RWPE2 (cell line): ENCODE measurements at regions not wholly inside any gene's neighbourhood (a gene's known extent, or its start where the extent isn't known, plus 50 kb on each side); places are given as distances from the start of the nearest gene placed in this dataset.

ENCODE experiments used
- ATAC-seq: fragments of 200-7000 bp; cut with Tn5 transposase; 3 replicates; pipeline ENCODE4 v1.9.1; 2021; ENCODE audit warnings: low read depth
- DNase-seq: peaks from one replicate; pipeline ENCODE4 v3.0.0-alpha.2; 2020; ENCODE audit warnings: low spot score
- H3K27ac ChIP-seq: fragments of 450-650 bp; 2 replicates; pipeline ENCODE4 v1.5.1; 2017; ENCODE audit warnings: mild to moderate bottlenecking; ENCODE audit not compliant: poor library complexity, severe bottlenecking
- H3K27me3 ChIP-seq: fragments of 250-450 bp; sonication (Bioruptor Pico); 2 replicates; pipeline ENCODE4 v1.5.1; 2021; ENCODE audit warnings: mild to moderate bottlenecking, moderate library complexity; ENCODE audit not compliant: insufficient read depth, poor library complexity, severe bottlenecking
- H3K36me3 ChIP-seq: fragments of 250-450 bp; sonication (Bioruptor Pico); 2 replicates; pipeline ENCODE4 v1.5.1; 2020; ENCODE audit warnings: low read depth, mild to moderate bottlenecking, moderate library complexity
- H3K4me1 ChIP-seq: fragments of 250-450 bp; sonication (Bioruptor Pico); 2 replicates; pipeline ENCODE4 v1.5.1; 2021; ENCODE audit warnings: mild to moderate bottlenecking, moderate library complexity; ENCODE audit not compliant: insufficient read depth, poor library complexity, severe bottlenecking
- H3K4me3 ChIP-seq: fragments of 250-450 bp; sonication (Bioruptor Pico); 2 replicates; pipeline ENCODE4 v1.5.1; 2021; ENCODE audit warnings: mild to moderate bottlenecking, moderate library complexity; ENCODE audit not compliant: severe bottlenecking
- H3K9me3 ChIP-seq: fragments of 250-450 bp; sonication (Bioruptor Pico); 2 replicates; pipeline ENCODE4 v1.5.1; 2021; ENCODE audit warnings: mild to moderate bottlenecking, moderate library complexity; ENCODE audit not compliant: severe bottlenecking
- TF ChIP-seq, protein P1 (sequence below): fragments of 450-650 bp; IDR thresholded peaks from one replicate; pipeline ENCODE4 v1.5.1; 2017; ENCODE audit warnings: mild to moderate bottlenecking, moderate library complexity; ENCODE audit not compliant: poor library complexity, severe bottlenecking

DNA sequence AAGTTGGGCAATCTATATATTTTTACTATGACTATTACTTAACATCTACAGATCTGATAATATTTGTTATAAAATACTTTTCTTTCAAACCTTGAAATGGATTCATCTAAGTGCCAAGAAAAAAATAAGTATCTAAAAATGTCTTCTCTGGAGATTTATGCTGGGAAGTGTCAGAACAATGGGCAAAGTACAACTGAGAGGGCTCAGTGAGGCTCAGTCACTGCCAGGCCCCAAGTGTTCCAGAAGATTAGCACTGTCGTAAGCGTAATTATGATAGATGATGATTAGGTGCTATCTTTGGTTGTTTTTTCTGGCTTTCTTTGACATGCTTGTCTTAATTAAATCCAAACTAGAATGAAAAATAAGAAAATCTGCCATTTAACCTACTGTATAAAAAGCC is 72.2 kb upstream of the ADAMTS19 start:
- TF ChIP-seq, protein P1, sequence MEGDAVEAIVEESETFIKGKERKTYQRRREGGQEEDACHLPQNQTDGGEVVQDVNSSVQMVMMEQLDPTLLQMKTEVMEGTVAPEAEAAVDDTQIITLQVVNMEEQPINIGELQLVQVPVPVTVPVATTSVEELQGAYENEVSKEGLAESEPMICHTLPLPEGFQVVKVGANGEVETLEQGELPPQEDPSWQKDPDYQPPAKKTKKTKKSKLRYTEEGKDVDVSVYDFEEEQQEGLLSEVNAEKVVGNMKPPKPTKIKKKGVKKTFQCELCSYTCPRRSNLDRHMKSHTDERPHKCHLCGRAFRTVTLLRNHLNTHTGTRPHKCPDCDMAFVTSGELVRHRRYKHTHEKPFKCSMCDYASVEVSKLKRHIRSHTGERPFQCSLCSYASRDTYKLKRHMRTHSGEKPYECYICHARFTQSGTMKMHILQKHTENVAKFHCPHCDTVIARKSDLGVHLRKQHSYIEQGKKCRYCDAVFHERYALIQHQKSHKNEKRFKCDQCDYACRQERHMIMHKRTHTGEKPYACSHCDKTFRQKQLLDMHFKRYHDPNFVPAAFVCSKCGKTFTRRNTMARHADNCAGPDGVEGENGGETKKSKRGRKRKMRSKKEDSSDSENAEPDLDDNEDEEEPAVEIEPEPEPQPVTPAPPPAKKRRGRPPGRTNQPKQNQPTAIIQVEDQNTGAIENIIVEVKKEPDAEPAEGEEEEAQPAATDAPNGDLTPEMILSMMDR: no peak
- no peaks in the 10 kb centered on the region for H3K36me3 ChIP-seq
- peaks cover 3% of the 10 kb centered on the region for H3K27me3 ChIP-seq
- DNase-seq (no peak), ATAC-seq (no peak)
- H3K27ac ChIP-seq: no peak overlapping the region
- no peaks in the 10 kb centered on the region for H3K9me3 ChIP-seq
- no peak overlapping the region for H3K4me3 ChIP-seq
- no peaks in the 10 kb centered on the region for H3K4me1 ChIP-seq

DNA sequence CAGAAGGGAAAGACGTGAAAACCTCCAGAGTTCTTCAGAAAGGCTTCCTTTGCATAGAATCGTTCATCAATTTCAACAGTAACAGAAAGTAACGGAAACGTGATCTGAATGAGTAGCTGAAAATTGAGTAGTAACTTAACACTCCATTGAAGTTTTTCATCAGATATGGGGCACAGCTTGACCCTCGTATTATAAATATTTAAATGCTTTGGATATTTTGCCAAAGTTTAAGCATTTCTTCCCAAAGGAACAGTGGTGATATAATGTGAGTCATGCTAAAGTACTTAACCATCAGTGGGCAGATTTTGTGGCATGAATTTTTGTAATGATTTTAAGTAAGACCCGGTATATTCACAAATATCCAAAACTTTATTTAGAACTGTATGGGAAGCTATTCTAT is 67.4 kb upstream of the ADAMTS19 start:
- no peak overlapping the region for H3K27ac ChIP-seq
- no peak for DNase-seq
- H3K36me3 ChIP-seq: no peaks in the 10 kb centered on the region
- TF ChIP-seq, protein P1: no peak
- H3K4me1 ChIP-seq: no peaks in the 10 kb centered on the region
- H3K27me3 ChIP-seq: peaks cover 4% of the 10 kb centered on the region
- ATAC-seq: no peak
- H3K9me3 ChIP-seq: no peaks in the 10 kb centered on the region
- no peak overlapping the region for H3K4me3 ChIP-seq

DNA sequence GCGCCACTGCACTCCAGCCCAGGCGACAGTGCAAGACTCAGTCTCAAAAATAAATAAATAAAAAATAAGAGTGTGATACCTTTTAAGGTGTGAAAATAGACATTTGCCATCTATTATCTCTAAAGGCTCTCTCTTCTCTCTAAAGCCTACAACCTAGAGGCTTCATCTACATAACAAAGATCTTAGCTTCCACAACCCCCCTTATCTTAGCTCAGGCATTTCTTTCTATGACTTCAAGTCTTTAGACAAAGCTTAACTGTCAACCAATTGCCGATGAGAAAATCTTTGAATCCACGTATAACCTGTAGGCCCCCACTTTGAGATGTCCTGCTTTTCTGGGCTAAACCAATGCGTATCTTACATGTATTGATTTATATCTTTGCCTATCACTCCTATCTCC is 64.9 kb upstream of the ADAMTS19 start:
- no peaks in the 10 kb centered on the region for H3K36me3 ChIP-seq
- no peaks in the 10 kb centered on the region for H3K4me1 ChIP-seq
- no peak for ATAC-seq
- TF ChIP-seq, protein P1: no peak
- H3K9me3 ChIP-seq: no peaks in the 10 kb centered on the region
- no peak overlapping the region for H3K27ac ChIP-seq
- H3K4me3 ChIP-seq: no peak overlapping the region
- H3K27me3 ChIP-seq: peaks cover 3% of the 10 kb centered on the region
- no peak for DNase-seq

DNA sequence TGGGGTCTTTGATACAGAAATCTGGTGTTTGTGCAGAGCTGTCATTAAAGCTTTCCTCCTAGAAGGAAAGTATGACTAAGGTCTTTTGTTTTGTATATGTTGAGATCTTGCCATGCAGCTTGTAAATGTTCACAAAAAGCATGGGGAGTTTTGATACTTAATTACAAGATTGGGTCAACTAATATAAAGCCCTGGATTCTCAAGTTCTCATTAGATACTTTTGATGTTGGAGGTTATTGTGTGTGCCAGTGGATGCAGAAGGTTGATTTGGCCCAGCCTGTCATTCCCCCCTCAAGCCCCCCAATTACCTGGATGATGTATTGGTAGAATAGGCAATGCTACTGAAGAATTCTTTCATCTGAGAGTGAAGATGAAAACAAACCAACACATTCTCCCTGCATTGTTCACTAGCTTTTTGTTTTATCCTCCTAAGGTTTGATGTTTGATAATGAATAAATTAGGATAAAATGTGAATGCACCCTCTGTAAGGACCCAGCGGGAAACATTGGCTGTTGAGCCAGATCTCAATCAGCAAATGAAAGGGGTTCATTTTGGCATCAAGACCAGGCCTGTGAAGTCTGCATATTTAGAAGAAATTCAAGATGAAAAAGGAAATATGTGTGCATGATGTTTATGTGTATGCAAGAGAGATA is 61.9 kb upstream of the ADAMTS19 start:
- Histone ChIP-seq H3K4me1 (no peaks in the 10 kb centered on the region), H3K9me3 (no peaks in the 10 kb centered on the region), H3K4me3 (no peak overlapping the region), H3K36me3 (no peaks in the 10 kb centered on the region), H3K27me3 (peaks cover 19% of the 10 kb centered on the region), H3K27ac (no peak overlapping the region)
- TF ChIP-seq, protein P1: no peak
- DNase-seq: no peak
- no peak for ATAC-seq

DNA sequence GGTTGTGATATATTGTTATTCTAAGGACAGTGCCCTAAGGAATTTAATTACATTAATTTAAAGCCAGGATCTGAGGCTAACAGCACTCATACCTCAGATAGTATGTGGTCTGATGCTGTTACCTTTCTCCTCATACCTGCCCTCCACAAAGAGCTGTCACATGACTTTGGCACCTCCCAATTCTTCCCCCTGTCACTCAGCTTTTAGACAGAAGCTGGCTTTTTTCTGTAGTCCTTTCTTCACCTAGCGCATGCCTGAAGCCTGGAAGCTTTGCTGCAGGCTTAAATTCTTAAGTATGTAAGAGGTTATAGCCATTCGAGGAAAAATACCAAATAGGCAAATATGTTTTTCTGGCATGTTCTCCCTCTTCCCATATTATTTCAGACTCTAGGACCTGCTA is 61.0 kb upstream of the ADAMTS19 start:
- no peaks in the 10 kb centered on the region for H3K9me3 ChIP-seq
- peaks cover 19% of the 10 kb centered on the region for H3K27me3 ChIP-seq
- no peak overlapping the region for H3K27ac ChIP-seq
- H3K4me3 ChIP-seq: no peak overlapping the region
- no peaks in the 10 kb centered on the region for H3K4me1 ChIP-seq
- DNase-seq (no peak), ATAC-seq (no peak)
- H3K36me3 ChIP-seq: no peaks in the 10 kb centered on the region
- TF ChIP-seq, protein P1: no peak
